HG03025 (cell line): ENCODE measurements at regions not wholly inside any gene's neighbourhood (a gene's known extent, or its start where the extent isn't known, plus 50 kb on each side); places are given as distances from the start of the nearest gene placed in this dataset.

Experiments
- ATAC-seq: cut with Tn5 transposase; IDR thresholded peaks from one replicate; pipeline ENCODE4 v1.9.1; 2021; ENCODE audit warnings: mild to moderate bottlenecking, moderate library complexity; ENCODE audit not compliant: unreplicated experiment, low FRiP score

GRCh38 chr10:131424836-131425491 is 113.4 kb upstream of the TCERG1L start:
- ATAC-seq: no peak

GRCh38 chr10:131425752-131426533 is 114.4 kb upstream of the TCERG1L start:
- no peak for ATAC-seq

GRCh38 chr10:131426534-131426898 is 115.0 kb upstream of the TCERG1L start:
- no peak for ATAC-seq

GRCh38 chr10:131427281-131427680 is 115.8 kb upstream of the TCERG1L start:
- no peak for ATAC-seq

GRCh38 chr10:131427901-131428300 is 116.4 kb upstream of the TCERG1L start:
- ATAC-seq: no peak

GRCh38 chr10:131429141-131429540 is 117.6 kb upstream of the TCERG1L start:
- no peak for ATAC-seq

GRCh38 chr10:131429942-131430341 is 118.4 kb upstream of the TCERG1L start:
- ATAC-seq: no peak

- no peak for ATAC-seq
Observed at GRCh38 chr10:131430716-131431412, 119.3 kb upstream of the TCERG1L start.

GRCh38 chr10:131431533-131431932 is 120.0 kb upstream of the TCERG1L start:
- ATAC-seq: no peak

GRCh38 chr10:131431978-131432690 is 120.6 kb upstream of the TCERG1L start:
- ATAC-seq: no peak

- ATAC-seq: no peak
Observed at GRCh38 chr10:131433568-131433967, 122.0 kb upstream of the TCERG1L start.

- no peak for ATAC-seq
Observed at GRCh38 chr10:131435232-131435631, 123.7 kb upstream of the TCERG1L start.

GRCh38 chr10:131435760-131436457 is 124.4 kb upstream of the TCERG1L start:
- no peak for ATAC-seq

GRCh38 chr10:131436458-131436857 is 124.9 kb upstream of the TCERG1L start:
- ATAC-seq: no peak

- no peak for ATAC-seq
Observed at GRCh38 chr10:131437556-131438475, 126.3 kb upstream of the TCERG1L start.

- no peak for ATAC-seq
Observed at GRCh38 chr10:131438665-131439064, 127.1 kb upstream of the TCERG1L start.

GRCh38 chr10:131439705-131440104 is 128.2 kb upstream of the TCERG1L start:
- no peak for ATAC-seq

GRCh38 chr10:131440405-131441360 is 129.2 kb upstream of the TCERG1L start:
- no peak for ATAC-seq
